Fibroblast of the aortic adventitia (primary cell): ENCODE measurements at regions not wholly inside any gene's neighbourhood (a gene's known extent, or its start where the extent isn't known, plus 50 kb on each side); places are given as distances from the start of the nearest gene placed in this dataset.
A peak's percentile ranks its signal among the peaks of the same experiment; 100 is the strongest.

Experiments
- DNase-seq: peaks from one replicate; pipeline ENCODE4 v3.0.0-alpha.2; 2010; ENCODE audit warnings: low read depth
- H3K4me3 ChIP-seq: 2 replicates; pipeline ENCODE4 v1.5.1; 2011; ENCODE audit warnings: low read depth, mild to moderate bottlenecking, control low read depth, low read length, moderate library complexity
- CTCF ChIP-seq: IDR thresholded peaks from 2 replicates; pipeline ENCODE4 v1.5.1; 2011; ENCODE audit warnings: mild to moderate bottlenecking, low read length, control low read depth, inconsistent platforms; ENCODE audit not compliant: insufficient read depth

- no peak for DNase-seq
- no peak overlapping the region for H3K4me3 ChIP-seq
- no peak for TF ChIP-seq CTCF
Observed at GRCh38 chr21:36553406-36553805, 73.5 kb upstream of the CLDN14 start.

GRCh38 chr21:36554411-36555157 is 74.7 kb upstream of the CLDN14 start:
- no peak for DNase-seq
- no peak for TF ChIP-seq CTCF
- H3K4me3 ChIP-seq: no peak overlapping the region

GRCh38 chr21:36555199-36555800 is 75.4 kb upstream of the CLDN14 start:
- no peak overlapping the region for H3K4me3 ChIP-seq
- DNase-seq: peak; percentile 76
- TF ChIP-seq CTCF: no peak

GRCh38 chr21:36557316-36557715 is 77.4 kb upstream of the CLDN14 start:
- no peak for TF ChIP-seq CTCF
- no peak overlapping the region for H3K4me3 ChIP-seq
- DNase-seq: peak; percentile 85

- no peak for TF ChIP-seq CTCF
- DNase-seq: no peak
- no peak overlapping the region for H3K4me3 ChIP-seq
Observed at GRCh38 chr21:36560933-36561575, 81.1 kb upstream of the CLDN14 start.

- H3K4me3 ChIP-seq: no peak overlapping the region
- no peak for DNase-seq
- TF ChIP-seq CTCF: no peak
Observed at GRCh38 chr21:36563341-36563926, 83.5 kb upstream of the CLDN14 start.
